Lower leg skin (tissue), 4 donors: ENCODE measurements at regions not wholly inside any gene's neighbourhood (a gene's known extent, or its start where the extent isn't known, plus 50 kb on each side); places are given as distances from the start of the nearest gene placed in this dataset.
A peak's percentile ranks its signal among the peaks of the same experiment; 100 is the strongest.

ENCODE experiments used
- DNase-seq, 2 donors: peaks; one replicate each; pipeline ENCODE4 v3.0.0-alpha.2; 2019; ENCODE audit warnings: low spot score in 2 of 2
- H3K4me3 ChIP-seq: fragments of 200-600 bp; sonication (generic); 2 replicates; pipeline ENCODE4 v1.5.1; 2017; ENCODE audit warnings: mild to moderate bottlenecking, low read depth; ENCODE audit not compliant: poor library complexity, severe bottlenecking
- CTCF ChIP-seq, 3 donors: fragments of 450-650 bp; IDR thresholded peaks; one replicate each; pipeline ENCODE4 v1.5.1; 2016; ENCODE audit warnings: antibody characterized with exemption in 3 of 3, mild to moderate bottlenecking in 3 of 3, moderate library complexity in 2 of 3
- POLR2A ChIP-seq, 2 donors: fragments of 450-650 bp; IDR thresholded peaks; one replicate each; pipeline ENCODE4 v1.6.1; 2016 to 2017; ENCODE audit warnings: antibody characterized with exemption in 2 of 2, mild to moderate bottlenecking in 1 of 2, moderate library complexity in 1 of 2
- WGBS, 2 donors: methylation state at CpG; one replicate each; pipeline ENCODE4 v1.1.5; 2018; 5-methylcytosine and 5-hydroxymethylcytosine counted together
- intact Hi-C: fragments of 100-400 bp; cut with DNase I; formaldehyde crosslinking; loops from one replicate; pipeline ENCODE4 v1.15.0; 2023; ENCODE audit warnings: low total_unique reads

- WGBS, 2 donors: 40 to 42% methylated on average over 11 of the region's 11 CpGs
- intact Hi-C loops: no loop called here
- H3K4me3 ChIP-seq: no peak overlapping the region
- peak in 1 of 2 donors; percentile 59 for DNase-seq
- no peak for TF ChIP-seq CTCF (IDR thresholded peaks at IDR 0.05)
- no peak for TF ChIP-seq POLR2A (IDR thresholded peaks at IDR 0.05)
Observed at GRCh38 chr1:36737767-36738166, 255.1 kb upstream of the CSF3R start.

- WGBS, 2 donors: 70 to 75% methylated on average over 5 of the region's 5 CpGs
- intact Hi-C loops: no loop called here
- TF ChIP-seq POLR2A (IDR thresholded peaks at IDR 0.05): no peak
- TF ChIP-seq CTCF (IDR thresholded peaks at IDR 0.05): no peak
- no peak overlapping the region for H3K4me3 ChIP-seq
- DNase-seq: no peak
Observed at GRCh38 chr1:36737038-36737555, 254.4 kb upstream of the CSF3R start.

GRCh38 chr1:36735939-36736730 lies 253.4 kb upstream of the CSF3R start:
- DNase-seq: no peak
- H3K4me3 ChIP-seq: no peak overlapping the region
- 64 to 67% methylated on average over 18 of the region's 18 CpGs for WGBS, 2 donors
- TF ChIP-seq CTCF (IDR thresholded peaks at IDR 0.05) (no peak), POLR2A (IDR thresholded peaks at IDR 0.05) (no peak)
- intact Hi-C loops: no loop called here

- DNase-seq: no peak
- TF ChIP-seq CTCF (IDR thresholded peaks at IDR 0.05) (no peak), POLR2A (IDR thresholded peaks at IDR 0.05) (no peak)
- WGBS, 2 donors: 82 to 89% methylated on average over 4 of the region's 4 CpGs
- no peak overlapping the region for H3K4me3 ChIP-seq
- intact Hi-C loops: no loop called here
Observed at GRCh38 chr1:36735436-36735835, 252.7 kb upstream of the CSF3R start.

- no peak for DNase-seq
- H3K4me3 ChIP-seq: no peak overlapping the region
- TF ChIP-seq CTCF (IDR thresholded peaks at IDR 0.05): no peak
- no peak for TF ChIP-seq POLR2A (IDR thresholded peaks at IDR 0.05)
- 56 to 59% methylated on average over 2 of the region's 2 CpGs for WGBS, 2 donors
- intact Hi-C loops: no loop called here
Observed at GRCh38 chr1:36734356-36734755, 251.6 kb upstream of the CSF3R start.
